ENCODE measurements at regions not wholly inside any gene's neighbourhood (a gene's known extent, or its start where the extent isn't known, plus 50 kb on each side); places are given as distances from the start of the nearest gene placed in this dataset.

- TF ChIP-seq, protein P1, sequence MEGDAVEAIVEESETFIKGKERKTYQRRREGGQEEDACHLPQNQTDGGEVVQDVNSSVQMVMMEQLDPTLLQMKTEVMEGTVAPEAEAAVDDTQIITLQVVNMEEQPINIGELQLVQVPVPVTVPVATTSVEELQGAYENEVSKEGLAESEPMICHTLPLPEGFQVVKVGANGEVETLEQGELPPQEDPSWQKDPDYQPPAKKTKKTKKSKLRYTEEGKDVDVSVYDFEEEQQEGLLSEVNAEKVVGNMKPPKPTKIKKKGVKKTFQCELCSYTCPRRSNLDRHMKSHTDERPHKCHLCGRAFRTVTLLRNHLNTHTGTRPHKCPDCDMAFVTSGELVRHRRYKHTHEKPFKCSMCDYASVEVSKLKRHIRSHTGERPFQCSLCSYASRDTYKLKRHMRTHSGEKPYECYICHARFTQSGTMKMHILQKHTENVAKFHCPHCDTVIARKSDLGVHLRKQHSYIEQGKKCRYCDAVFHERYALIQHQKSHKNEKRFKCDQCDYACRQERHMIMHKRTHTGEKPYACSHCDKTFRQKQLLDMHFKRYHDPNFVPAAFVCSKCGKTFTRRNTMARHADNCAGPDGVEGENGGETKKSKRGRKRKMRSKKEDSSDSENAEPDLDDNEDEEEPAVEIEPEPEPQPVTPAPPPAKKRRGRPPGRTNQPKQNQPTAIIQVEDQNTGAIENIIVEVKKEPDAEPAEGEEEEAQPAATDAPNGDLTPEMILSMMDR (IDR thresholded peaks at IDR 0.05; ENCODE audit: low read length): no peak
- no peak for TF ChIP-seq EZH2 (IDR thresholded peaks at IDR 0.05; ENCODE audit: borderline replicate concordance, low read length)
Measured at GRCh38 chr2:150866431-150866830, 379.0 kb upstream of the RND3 start.
